ENCODE measurements at regions not wholly inside any gene's neighbourhood (a gene's known extent, or its start where the extent isn't known, plus 50 kb on each side); places are given as distances from the start of the nearest gene placed in this dataset.

DNA sequence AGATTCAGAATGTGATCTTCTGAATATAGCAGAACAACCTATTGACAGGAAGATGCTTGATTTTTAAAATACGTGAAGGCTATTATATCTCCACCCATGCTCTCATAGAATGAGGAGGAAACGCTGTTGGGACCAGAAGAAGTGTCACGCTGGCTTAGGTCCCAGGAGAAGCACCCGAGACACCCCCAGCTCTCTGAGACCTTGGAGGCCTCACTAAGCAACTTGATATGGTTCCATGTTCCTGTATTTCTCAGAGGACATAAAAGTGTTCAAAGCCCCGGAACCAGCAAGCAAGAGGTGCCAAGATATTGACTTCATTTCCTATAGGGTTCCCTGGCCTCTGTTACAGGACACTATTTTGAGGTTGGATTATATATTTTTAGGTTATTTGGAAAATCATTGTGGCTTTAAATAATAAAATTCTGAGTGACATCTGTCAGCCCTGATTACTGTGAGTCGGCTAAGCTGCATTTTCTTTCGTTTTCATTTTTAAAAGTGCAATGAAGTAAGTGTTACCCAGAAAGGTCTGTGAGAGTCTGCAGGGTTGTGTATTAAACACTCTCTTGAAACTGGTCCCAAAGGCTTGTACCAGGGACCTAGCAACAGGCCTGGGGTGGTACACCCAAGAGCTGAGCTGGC, 400.0 kb downstream of the SOX9 start:
- Histone ChIP-seq H3K27ac (no peak overlapping the region), H3K4me1 (ENCODE audit: insufficient read depth) (peaks cover 2% of the 10 kb centered on the region), H3K4me3 (no peak overlapping the region), H3K27me3 (no peaks in the 10 kb centered on the region), H3K36me3 (no peaks in the 10 kb centered on the region), H3K9me3 (no peaks in the 10 kb centered on the region)
- DNase-seq, result no peak
- TF ChIP-seq POLR2A (IDR thresholded peaks at IDR 0.05), result no peak
- TF ChIP-seq, protein P1, sequence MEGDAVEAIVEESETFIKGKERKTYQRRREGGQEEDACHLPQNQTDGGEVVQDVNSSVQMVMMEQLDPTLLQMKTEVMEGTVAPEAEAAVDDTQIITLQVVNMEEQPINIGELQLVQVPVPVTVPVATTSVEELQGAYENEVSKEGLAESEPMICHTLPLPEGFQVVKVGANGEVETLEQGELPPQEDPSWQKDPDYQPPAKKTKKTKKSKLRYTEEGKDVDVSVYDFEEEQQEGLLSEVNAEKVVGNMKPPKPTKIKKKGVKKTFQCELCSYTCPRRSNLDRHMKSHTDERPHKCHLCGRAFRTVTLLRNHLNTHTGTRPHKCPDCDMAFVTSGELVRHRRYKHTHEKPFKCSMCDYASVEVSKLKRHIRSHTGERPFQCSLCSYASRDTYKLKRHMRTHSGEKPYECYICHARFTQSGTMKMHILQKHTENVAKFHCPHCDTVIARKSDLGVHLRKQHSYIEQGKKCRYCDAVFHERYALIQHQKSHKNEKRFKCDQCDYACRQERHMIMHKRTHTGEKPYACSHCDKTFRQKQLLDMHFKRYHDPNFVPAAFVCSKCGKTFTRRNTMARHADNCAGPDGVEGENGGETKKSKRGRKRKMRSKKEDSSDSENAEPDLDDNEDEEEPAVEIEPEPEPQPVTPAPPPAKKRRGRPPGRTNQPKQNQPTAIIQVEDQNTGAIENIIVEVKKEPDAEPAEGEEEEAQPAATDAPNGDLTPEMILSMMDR (IDR thresholded peaks at IDR 0.05), result no peak
- intact Hi-C loops (cut with DNase I), result no loop called here
- WGBS, 3 donors, result 86 to 91% (median 89%) methylated on average over 7 of the region's 7 CpGs

GRCh38 chr17:72523491-72523890, 402.7 kb downstream of the SOX9 start:
- intact Hi-C loops (cut with DNase I), result no loop called here
- no peak for DNase-seq
- H3K36me3 ChIP-seq, result no peaks in the 10 kb centered on the region
- 77 to 87% (median 84%) methylated on average over 5 of the region's 5 CpGs for WGBS, 3 donors
- H3K4me3 ChIP-seq, result no peak overlapping the region
- TF ChIP-seq EP300 (IDR thresholded peaks at IDR 0.05) (no peak), POLR2A (IDR thresholded peaks at IDR 0.05) (no peak)
- TF ChIP-seq, protein P1 (IDR thresholded peaks at IDR 0.05), result no peak
- no peaks in the 10 kb centered on the region for H3K9me3 ChIP-seq
- H3K4me1 ChIP-seq (ENCODE audit: insufficient read depth), result peaks cover 2% of the 10 kb centered on the region
- H3K27me3 ChIP-seq, result no peaks in the 10 kb centered on the region
- H3K27ac ChIP-seq, result no peak overlapping the region

DNA sequence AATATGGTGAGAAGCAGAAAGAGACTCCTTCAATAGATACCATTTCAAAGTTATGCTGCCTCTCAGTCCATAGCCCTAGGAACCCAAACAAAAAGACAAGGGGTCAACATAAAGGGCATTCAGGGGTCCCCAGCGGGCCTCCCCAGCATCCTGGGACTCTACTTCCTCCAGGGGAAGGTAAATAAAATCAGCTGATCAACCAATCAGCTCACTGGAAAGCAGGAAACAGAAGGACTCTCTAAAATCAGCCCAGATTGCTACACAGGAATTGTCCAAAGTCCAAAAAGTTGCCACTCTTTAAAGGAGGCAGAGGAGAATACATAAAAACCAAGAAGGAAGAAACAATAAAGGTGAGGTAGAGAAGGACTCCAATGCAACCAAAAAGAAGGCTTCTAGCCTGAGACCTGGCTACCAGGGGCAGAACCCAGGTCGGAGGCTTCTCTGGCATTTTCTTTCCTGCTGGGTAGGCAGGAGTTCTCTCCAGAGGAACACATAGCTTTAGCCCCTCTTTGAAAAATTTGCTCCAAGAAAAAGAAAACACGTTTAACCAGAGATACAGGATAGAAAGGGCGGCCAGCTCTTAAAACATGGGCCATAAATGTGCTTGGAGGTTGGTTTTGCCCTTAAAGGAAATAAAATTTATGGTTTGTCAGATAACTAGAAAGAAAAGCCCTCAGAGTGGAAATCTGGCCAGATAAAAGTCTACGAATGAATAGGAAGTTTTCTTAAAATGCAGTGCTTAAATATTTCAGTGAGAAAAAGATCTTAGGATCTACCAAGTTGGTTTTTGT, 404.6 kb downstream of the SOX9 start:
- DNase-seq, result no peak
- intact Hi-C loops (cut with DNase I), result no loop called here
- WGBS, 3 donors, result 11 to 20% (median 15%) methylated on average over 5 of the region's 5 CpGs
- no peaks in the 10 kb centered on the region for H3K27me3 ChIP-seq
- no peaks in the 10 kb centered on the region for H3K9me3 ChIP-seq
- no peak overlapping the region for H3K27ac ChIP-seq
- H3K36me3 ChIP-seq, result no peaks in the 10 kb centered on the region
- H3K4me1 ChIP-seq (ENCODE audit: insufficient read depth), result no peaks in the 10 kb centered on the region
- TF ChIP-seq EP300 (IDR thresholded peaks at IDR 0.05) (no peak), POLR2A (IDR thresholded peaks at IDR 0.05) (no peak)
- no peak overlapping the region for H3K4me3 ChIP-seq

- 82 to 88% (median 83%) methylated on average over 8 of the region's 8 CpGs for WGBS, 3 donors
- no peak overlapping the region for H3K4me3 ChIP-seq
- H3K4me1 ChIP-seq (ENCODE audit: insufficient read depth), result no peaks in the 10 kb centered on the region
- TF ChIP-seq, protein P1 (IDR thresholded peaks at IDR 0.05), result no peak
- no peak for TF ChIP-seq EP300 (IDR thresholded peaks at IDR 0.05)
- TF ChIP-seq POLR2A (IDR thresholded peaks at IDR 0.05), result no peak
- no peak for DNase-seq
- intact Hi-C loops (cut with DNase I), result no loop called here
- H3K27me3 ChIP-seq, result no peaks in the 10 kb centered on the region
- H3K36me3 ChIP-seq, result no peaks in the 10 kb centered on the region
- H3K27ac ChIP-seq, result no peak overlapping the region
- H3K9me3 ChIP-seq, result no peaks in the 10 kb centered on the region
These were observed 405.9 kb downstream of the SOX9 start for GRCh38 chr17:72526769-72527168.

GRCh38 chr17:72527789-72528188, 407.0 kb downstream of the SOX9 start:
- TF ChIP-seq EP300 (IDR thresholded peaks at IDR 0.05) (no peak), POLR2A (IDR thresholded peaks at IDR 0.05) (no peak)
- Histone ChIP-seq H3K4me3 (no peak overlapping the region), H3K27ac (no peak overlapping the region), H3K9me3 (no peaks in the 10 kb centered on the region), H3K4me1 (ENCODE audit: insufficient read depth) (no peaks in the 10 kb centered on the region), H3K36me3 (no peaks in the 10 kb centered on the region), H3K27me3 (no peaks in the 10 kb centered on the region)
- intact Hi-C loops (cut with DNase I), result no loop called here
- 89 to 93% (median 93%) methylated on average over 9 of the region's 9 CpGs for WGBS, 3 donors
- no peak for DNase-seq

All from ovary (tissue), 7 donors.